ENCODE measurements at regions not wholly inside any gene's neighbourhood (a gene's known extent, or its start where the extent isn't known, plus 50 kb on each side); places are given as distances from the start of the nearest gene placed in this dataset.

DNA sequence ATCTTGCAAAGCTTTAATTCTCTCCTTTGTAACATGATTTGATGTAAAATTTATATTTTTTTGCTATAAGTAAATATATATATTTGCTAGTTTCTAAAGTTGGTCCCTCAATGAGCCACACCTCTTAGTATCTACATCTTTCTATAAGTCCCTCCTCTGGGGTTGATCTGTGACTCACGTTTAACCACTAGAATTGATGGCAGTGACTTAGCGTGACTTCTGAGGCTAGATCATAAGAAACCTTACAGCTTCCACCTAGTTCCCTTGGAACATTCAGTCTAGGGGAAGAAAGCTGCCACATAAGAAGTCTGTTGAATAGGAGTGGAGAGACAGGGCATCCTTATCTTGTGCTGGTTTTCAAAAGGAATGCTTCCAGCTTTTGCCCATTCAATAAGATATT lies 56.6 kb upstream of the TNIK start:
- TF ChIP-seq, protein P1, sequence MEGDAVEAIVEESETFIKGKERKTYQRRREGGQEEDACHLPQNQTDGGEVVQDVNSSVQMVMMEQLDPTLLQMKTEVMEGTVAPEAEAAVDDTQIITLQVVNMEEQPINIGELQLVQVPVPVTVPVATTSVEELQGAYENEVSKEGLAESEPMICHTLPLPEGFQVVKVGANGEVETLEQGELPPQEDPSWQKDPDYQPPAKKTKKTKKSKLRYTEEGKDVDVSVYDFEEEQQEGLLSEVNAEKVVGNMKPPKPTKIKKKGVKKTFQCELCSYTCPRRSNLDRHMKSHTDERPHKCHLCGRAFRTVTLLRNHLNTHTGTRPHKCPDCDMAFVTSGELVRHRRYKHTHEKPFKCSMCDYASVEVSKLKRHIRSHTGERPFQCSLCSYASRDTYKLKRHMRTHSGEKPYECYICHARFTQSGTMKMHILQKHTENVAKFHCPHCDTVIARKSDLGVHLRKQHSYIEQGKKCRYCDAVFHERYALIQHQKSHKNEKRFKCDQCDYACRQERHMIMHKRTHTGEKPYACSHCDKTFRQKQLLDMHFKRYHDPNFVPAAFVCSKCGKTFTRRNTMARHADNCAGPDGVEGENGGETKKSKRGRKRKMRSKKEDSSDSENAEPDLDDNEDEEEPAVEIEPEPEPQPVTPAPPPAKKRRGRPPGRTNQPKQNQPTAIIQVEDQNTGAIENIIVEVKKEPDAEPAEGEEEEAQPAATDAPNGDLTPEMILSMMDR (IDR thresholded peaks at IDR 0.05) = no peak
- TF ChIP-seq EZH2 (IDR thresholded peaks at IDR 0.05; ENCODE audit: borderline replicate concordance, insufficient read depth, low read depth, low read length, poor library complexity, severe bottlenecking) = no peak
